ENCODE measurements at regions not wholly inside any gene's neighbourhood (a gene's known extent, or its start where the extent isn't known, plus 50 kb on each side); places are given as distances from the start of the nearest gene placed in this dataset.

DNA sequence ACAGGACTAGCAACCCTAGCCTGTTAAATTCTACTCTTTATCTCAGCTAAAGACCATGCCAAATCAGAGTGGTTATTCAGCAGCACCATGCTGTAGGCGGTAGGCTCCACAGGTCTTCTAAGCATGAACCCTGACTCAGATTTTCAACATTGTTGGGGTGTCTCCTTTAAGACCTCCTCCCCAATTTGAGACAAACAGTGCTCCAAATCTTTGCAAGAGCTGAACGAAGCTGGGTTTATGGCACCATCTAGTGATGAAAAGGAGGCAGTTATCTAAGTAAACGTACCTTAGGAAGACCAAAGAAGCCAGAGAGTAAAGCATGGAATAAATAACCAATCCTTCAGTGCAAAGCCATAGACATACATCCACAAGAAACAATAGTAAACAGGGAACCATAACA lies 334.5 kb upstream of the SLC7A11 start:
- Histone ChIP-seq H3K36me3 (ENCODE audit: insufficient read depth, low read length) (no peaks in the 10 kb centered on the region), H3K9me2 (replicated peaks; ENCODE audit: low read depth, low read length) (no peaks in the 10 kb centered on the region), H3K27me3 (ENCODE audit: insufficient read depth, low read length, poor library complexity, severe bottlenecking) (no peaks in the 10 kb centered on the region), H4K20me1 (ENCODE audit: insufficient read depth, low read length, poor library complexity, severe bottlenecking) (no peaks in the 10 kb centered on the region), H3K9ac (ENCODE audit: low read depth, low read length, poor library complexity, severe bottlenecking) (no peak overlapping the region), H3F3A (ENCODE audit: low read depth) (no peaks in the 10 kb centered on the region), H3K4me2 (ENCODE audit: low read depth, low read length, poor library complexity, severe bottlenecking) (no peak overlapping the region), H3K9me3 (ENCODE audit: insufficient read depth, low read depth, low read length) (no peaks in the 10 kb centered on the region), H3K4me3 (ENCODE audit: low read length, poor library complexity, severe bottlenecking) (no peak overlapping the region), H3K4me1 (ENCODE audit: insufficient read depth, low read length, poor library complexity, severe bottlenecking) (no peaks in the 10 kb centered on the region), H2AFZ (ENCODE audit: low read length) (no peak overlapping the region), H3K79me2 (ENCODE audit: insufficient read depth, low read length) (no peaks in the 10 kb centered on the region)
- TF ChIP-seq, protein P1, sequence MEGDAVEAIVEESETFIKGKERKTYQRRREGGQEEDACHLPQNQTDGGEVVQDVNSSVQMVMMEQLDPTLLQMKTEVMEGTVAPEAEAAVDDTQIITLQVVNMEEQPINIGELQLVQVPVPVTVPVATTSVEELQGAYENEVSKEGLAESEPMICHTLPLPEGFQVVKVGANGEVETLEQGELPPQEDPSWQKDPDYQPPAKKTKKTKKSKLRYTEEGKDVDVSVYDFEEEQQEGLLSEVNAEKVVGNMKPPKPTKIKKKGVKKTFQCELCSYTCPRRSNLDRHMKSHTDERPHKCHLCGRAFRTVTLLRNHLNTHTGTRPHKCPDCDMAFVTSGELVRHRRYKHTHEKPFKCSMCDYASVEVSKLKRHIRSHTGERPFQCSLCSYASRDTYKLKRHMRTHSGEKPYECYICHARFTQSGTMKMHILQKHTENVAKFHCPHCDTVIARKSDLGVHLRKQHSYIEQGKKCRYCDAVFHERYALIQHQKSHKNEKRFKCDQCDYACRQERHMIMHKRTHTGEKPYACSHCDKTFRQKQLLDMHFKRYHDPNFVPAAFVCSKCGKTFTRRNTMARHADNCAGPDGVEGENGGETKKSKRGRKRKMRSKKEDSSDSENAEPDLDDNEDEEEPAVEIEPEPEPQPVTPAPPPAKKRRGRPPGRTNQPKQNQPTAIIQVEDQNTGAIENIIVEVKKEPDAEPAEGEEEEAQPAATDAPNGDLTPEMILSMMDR (conservative IDR thresholded peaks at IDR 0.05; ENCODE audit: low read length), result peak; percentile 72
- no peak for TF ChIP-seq EZH2phosphoT487 (IDR thresholded peaks at IDR 0.05; ENCODE audit: borderline replicate concordance)

DNA sequence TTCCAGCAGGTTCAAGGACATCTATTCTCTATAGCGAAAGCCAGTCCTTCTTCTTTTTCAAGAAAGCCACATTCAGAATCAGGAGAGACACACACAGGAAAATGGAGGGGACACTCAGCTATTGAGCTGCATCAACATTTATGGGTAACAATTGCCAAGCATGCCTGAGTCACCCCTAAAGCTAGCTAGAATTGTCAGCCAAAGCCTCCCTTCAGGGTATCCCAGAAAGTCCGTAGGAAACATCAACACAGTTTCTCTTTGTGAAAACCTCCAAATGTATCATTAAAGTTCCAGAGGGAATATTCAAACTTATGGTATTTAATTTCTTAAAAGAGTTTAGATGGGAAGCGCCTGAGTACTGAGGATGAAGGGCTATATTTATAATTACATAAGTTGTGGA lies 331.1 kb upstream of the SLC7A11 start:
- TF ChIP-seq, protein P1 (conservative IDR thresholded peaks at IDR 0.05; ENCODE audit: low read length), result no peak
- no peak for TF ChIP-seq EZH2phosphoT487 (IDR thresholded peaks at IDR 0.05; ENCODE audit: borderline replicate concordance)
- Histone ChIP-seq H2AFZ (ENCODE audit: low read length) (0 out of 2 replicates have a peak overlapping the region, but pooled peaks have one; percentile 25), H3K9me3 (ENCODE audit: insufficient read depth, low read depth, low read length) (no peaks in the 10 kb centered on the region)

GRCh38 chr4:138572007-138572406 lies 329.9 kb upstream of the SLC7A11 start:
- TF ChIP-seq, protein P1 (conservative IDR thresholded peaks at IDR 0.05; ENCODE audit: low read length), result no peak
- no peak for TF ChIP-seq EZH2phosphoT487 (IDR thresholded peaks at IDR 0.05; ENCODE audit: borderline replicate concordance)

More for the DNA sequence above, 331.1 kb upstream of the SLC7A11 start:
- Histone ChIP-seq H3K4me3 (ENCODE audit: low read length, poor library complexity, severe bottlenecking) (no peak overlapping the region), H4K20me1 (ENCODE audit: insufficient read depth, low read length, poor library complexity, severe bottlenecking) (no peaks in the 10 kb centered on the region), H3K9ac (ENCODE audit: low read depth, low read length, poor library complexity, severe bottlenecking) (no peak overlapping the region), H3K4me1 (ENCODE audit: insufficient read depth, low read length, poor library complexity, severe bottlenecking) (no peaks in the 10 kb centered on the region), H3K27me3 (ENCODE audit: insufficient read depth, low read length, poor library complexity, severe bottlenecking) (no peaks in the 10 kb centered on the region), H3K9me2 (replicated peaks; ENCODE audit: low read depth, low read length) (no peaks in the 10 kb centered on the region), H3F3A (ENCODE audit: low read depth) (no peaks in the 10 kb centered on the region), H3K79me2 (ENCODE audit: insufficient read depth, low read length) (no peaks in the 10 kb centered on the region), H3K4me2 (ENCODE audit: low read depth, low read length, poor library complexity, severe bottlenecking) (no peak overlapping the region), H3K36me3 (ENCODE audit: insufficient read depth, low read length) (no peaks in the 10 kb centered on the region)

More at GRCh38 chr4:138572007-138572406, 329.9 kb upstream of the SLC7A11 start:
- no peaks in the 10 kb centered on the region for H3K4me1 ChIP-seq (ENCODE audit: insufficient read depth, low read length, poor library complexity, severe bottlenecking)
- H3K9me2 ChIP-seq (replicated peaks; ENCODE audit: low read depth, low read length), result no peaks in the 10 kb centered on the region
- no peak overlapping the region for H3K4me3 ChIP-seq (ENCODE audit: low read length, poor library complexity, severe bottlenecking)
- H3K9ac ChIP-seq (ENCODE audit: low read depth, low read length, poor library complexity, severe bottlenecking), result no peak overlapping the region
- H3F3A ChIP-seq (ENCODE audit: low read depth), result no peaks in the 10 kb centered on the region
- no peak overlapping the region for H3K4me2 ChIP-seq (ENCODE audit: low read depth, low read length, poor library complexity, severe bottlenecking)
- no peak overlapping the region for H2AFZ ChIP-seq (ENCODE audit: low read length)
- H3K79me2 ChIP-seq (ENCODE audit: insufficient read depth, low read length), result no peaks in the 10 kb centered on the region
- no peaks in the 10 kb centered on the region for H3K9me3 ChIP-seq (ENCODE audit: insufficient read depth, low read depth, low read length)
- no peaks in the 10 kb centered on the region for H3K36me3 ChIP-seq (ENCODE audit: insufficient read depth, low read length)
- no peaks in the 10 kb centered on the region for H4K20me1 ChIP-seq (ENCODE audit: insufficient read depth, low read length, poor library complexity, severe bottlenecking)
- no peaks in the 10 kb centered on the region for H3K27me3 ChIP-seq (ENCODE audit: insufficient read depth, low read length, poor library complexity, severe bottlenecking)
